ENCODE measurements at regions not wholly inside any gene's neighbourhood (a gene's known extent, or its start where the extent isn't known, plus 50 kb on each side); places are given as distances from the start of the nearest gene placed in this dataset.

- Histone ChIP-seq H2AFZ (no peak overlapping the region), H3K9me3 (ENCODE audit: insufficient read depth, low read depth) (no peaks in the 10 kb centered on the region), H3K27ac (peak overlapping the region; percentile 99), H3F3A (ENCODE audit: insufficient read depth, low read depth) (peaks cover 82% of the 10 kb centered on the region), H3K27me3 (ENCODE audit: insufficient read depth, low read depth) (no peaks in the 10 kb centered on the region), H3K79me2 (ENCODE audit: low read depth) (peaks cover 32% of the 10 kb centered on the region), H3K36me3 (ENCODE audit: low read depth) (no peaks in the 10 kb centered on the region), H4K20me1 (ENCODE audit: insufficient read depth) (no peaks in the 10 kb centered on the region), H3K4me3 (no peak overlapping the region; the same call in 1 of the 2 replicates), H3K4me2 (peak overlapping the region; percentile 76), H3K4me1 (replicated peaks; ENCODE audit: insufficient read depth) (peaks cover 100% of the 10 kb centered on the region), H3K9me2 (ENCODE audit: insufficient read depth) (no peaks in the 10 kb centered on the region)
- CTCF ChIA-PET, result interaction anchor here (0.5 to 0.7 kb wide), 3 partner anchors 53 to 262 kb away, joined by 3 to 28 read pairs (median 23); partner anchors contain the start of gene SNAI1
- TF ChIP-seq CTCF (conservative IDR thresholded peaks at IDR 0.05) (no peak), EZH2 (IDR thresholded peaks at IDR 0.05; ENCODE audit: low read depth) (no peak)
- intact Hi-C loops (cut with micrococcal nuclease; ENCODE audit: unreplicated experiment), result loop anchor here (2.0 kb wide), 1 partner anchor 52 kb away; no protein-coding TSS in a partner anchor
- no TSS peak for BruUV-seq (replicated peaks)
- peak; percentile 60 to 86 for DNase-seq
- POLR2A ChIA-PET (ENCODE audit: unreplicated experiment), result interaction anchor here (0.7 kb wide), 1 partner anchor 53 kb away, joined by 4 read pairs; no protein-coding TSS in a partner anchor
Observed at GRCh38 chr20:50244352-50245149, 53.9 kb downstream of the CEBPB start.

GRCh38 chr20:50245498-50246366 is 55.1 kb downstream of the CEBPB start:
- DNase-seq, result peak in 1 of 2 experiments; percentile 64
- Histone ChIP-seq H2AFZ (no peak overlapping the region), H3K9me2 (ENCODE audit: insufficient read depth) (no peaks in the 10 kb centered on the region), H3K27ac (peak overlapping the region; percentile 99), H3K27me3 (ENCODE audit: insufficient read depth, low read depth) (no peaks in the 10 kb centered on the region), H3K9me3 (ENCODE audit: insufficient read depth, low read depth) (no peaks in the 10 kb centered on the region), H3K4me3 (peak overlapping the region; percentile 49; the same call in 1 of the 2 replicates), H3K4me2 (peak overlapping the region; percentile 76), H3K36me3 (ENCODE audit: low read depth) (no peaks in the 10 kb centered on the region), H3F3A (ENCODE audit: insufficient read depth, low read depth) (peaks cover 81% of the 10 kb centered on the region), H3K79me2 (ENCODE audit: low read depth) (peaks cover 44% of the 10 kb centered on the region), H4K20me1 (ENCODE audit: insufficient read depth) (no peaks in the 10 kb centered on the region), H3K4me1 (replicated peaks; ENCODE audit: insufficient read depth) (peaks cover 100% of the 10 kb centered on the region)
- POLR2A ChIA-PET (ENCODE audit: unreplicated experiment), result interaction anchor here (0.6 to 0.7 kb wide), 2 partner anchors 38 to 54 kb away, joined by 3 to 4 read pairs; no protein-coding TSS in a partner anchor
- intact Hi-C loops (cut with micrococcal nuclease; ENCODE audit: unreplicated experiment), result loop anchor here (2.0 kb wide), 1 partner anchor 53 kb away; no protein-coding TSS in a partner anchor
- CTCF ChIA-PET, result interaction anchor here (0.5 to 0.7 kb wide), 5 partner anchors 25 to 263 kb away, joined by 4 to 28 read pairs (median 13); partner anchors contain the start of gene SNAI1
- BruUV-seq (replicated peaks), result no TSS peak
- TF ChIP-seq CTCF (conservative IDR thresholded peaks at IDR 0.05) (no peak), EZH2 (IDR thresholded peaks at IDR 0.05; ENCODE audit: low read depth) (no peak)

All from PC-9 (cell line).